H1 (cell line): ENCODE measurements at regions not wholly inside any gene's neighbourhood (a gene's known extent, or its start where the extent isn't known, plus 50 kb on each side); places are given as distances from the start of the nearest gene placed in this dataset.

Source experiments
- CTCF ChIA-PET: fragments of 300-600 bp; sonication (Branson Sonifier 250); formaldehyde crosslinking; loops from one replicate; lab custom pipeline; 2021; ENCODE audit not compliant: partially characterized antibody; lab: Charles Lee
- POLR2A ChIA-PET: fragments of 300-600 bp; sonication (Branson Sonifier 250); formaldehyde crosslinking; loops from one replicate; lab custom pipeline; 2021; ENCODE audit warnings: inconsistent platforms; ENCODE audit not compliant: partially characterized antibody; lab: Charles Lee
- DNase-seq, 2 experiments: peaks; one replicate each; pipeline versions ENCODE4 v3.0.0 to v3.0.0-alpha.2; 2010 to 2022; ENCODE audit warnings: low spot score in 2 of 2, low read depth in 1 of 2, mixed read lengths in 1 of 2
- FAIRE-seq: peaks from 2 replicates; lab custom pipeline; 2011; peaks lifted over from hg19 to GRCh38; lab: Jason Lieb, UNC
- H2AFZ ChIP-seq: 2 replicates; pipeline ENCODE4 v1.8.1; 2012; ENCODE audit warnings: low read length, inconsistent platforms
- H2AK5ac ChIP-seq: 2 replicates; pipeline ENCODE4 v1.6.1; 2013; ENCODE audit warnings: low read depth, low read length
- H2BK120ac ChIP-seq: replicated peaks from 2 replicates; pipeline ENCODE3; 2013; ENCODE audit warnings: low read depth, low read length, inconsistent platforms
- H2BK12ac ChIP-seq: 2 replicates; pipeline ENCODE4 v1.6.1; 2013; ENCODE audit warnings: low read depth, low read length
- H2BK15ac ChIP-seq: 2 replicates; pipeline ENCODE4 v1.6.1; 2013; ENCODE audit warnings: low read length
- H2BK20ac ChIP-seq: 2 replicates; pipeline ENCODE4 v1.6.1; 2013; ENCODE audit warnings: low read length
- H2BK5ac ChIP-seq: 2 replicates; pipeline ENCODE4 v1.6.1; 2013; ENCODE audit warnings: low read depth, low read length
- H3K14ac ChIP-seq: 2 replicates; pipeline ENCODE4 v1.6.1; 2013; ENCODE audit warnings: inconsistent platforms; ENCODE audit not compliant: insufficient read length
- H3K18ac ChIP-seq: 2 replicates; pipeline ENCODE4 v1.6.1; 2013; ENCODE audit warnings: low read length; ENCODE audit errors: extremely low read depth
- H3K23ac ChIP-seq: 2 replicates; pipeline ENCODE4 v1.6.1; 2013; ENCODE audit warnings: inconsistent platforms; ENCODE audit not compliant: insufficient read length
- H3K23me2 ChIP-seq: 2 replicates; pipeline ENCODE4 v1.6.1; 2013; ENCODE audit warnings: low read depth, low read length
- H3K27ac ChIP-seq: 2 replicates; pipeline ENCODE4 v1.6.1; 2011; ENCODE audit warnings: low read depth, low read length, inconsistent platforms
- H3K27me3 ChIP-seq, 4 experiments: replicated peaks in 1 of 4; 1 replicate in 1 of 4; 2 replicates in 3 of 4; pipeline versions ENCODE4 v1.6.1 to v1.8.1; 2011 to 2013; ENCODE audit warnings: low read length in 3 of 4, mild to moderate bottlenecking in 3 of 4, inconsistent platforms in 2 of 4, mixed read lengths in 2 of 4, moderate library complexity in 1 of 4; ENCODE audit not compliant: control insufficient read depth in 3 of 4, insufficient read depth in 3 of 4; ENCODE audit errors: extremely low read depth in 1 of 4
- H3K36me3 ChIP-seq, 4 experiments: 2 replicates each; pipeline versions ENCODE4 v1.6.1 to v1.8.1; 2011 to 2013; ENCODE audit warnings: mild to moderate bottlenecking in 4 of 4, low read length in 3 of 4, moderate library complexity in 2 of 4, control low read depth in 1 of 4, inconsistent platforms in 1 of 4; ENCODE audit not compliant: insufficient read depth in 4 of 4, control insufficient read depth in 2 of 4
- H3K4ac ChIP-seq: replicated peaks from 2 replicates; pipeline ENCODE3; 2013; ENCODE audit warnings: low read length, low read depth, mixed read lengths, inconsistent platforms; ENCODE audit not compliant: insufficient read length
- H3K4me1 ChIP-seq, 4 experiments: replicated peaks in 1 of 4; 1 replicate in 1 of 4; 2 replicates in 3 of 4; pipeline versions ENCODE4 v1.6.1 to v1.8.1; 2011 to 2013; ENCODE audit warnings: low read length in 3 of 4, inconsistent platforms in 2 of 4, mixed read lengths in 1 of 4; ENCODE audit not compliant: insufficient read depth in 4 of 4, control insufficient read depth in 3 of 4
- H3K4me2 ChIP-seq, 2 experiments: 2 replicates each; pipeline versions ENCODE4 v1.6.1 to v1.8.1; 2011 to 2013; ENCODE audit warnings: low read depth in 2 of 2, low read length in 2 of 2, control low read depth in 1 of 2, inconsistent platforms in 1 of 2, mild to moderate bottlenecking in 1 of 2; ENCODE audit not compliant: insufficient read depth in 1 of 2
- H3K4me3 ChIP-seq, 4 experiments: fragments of 200-600, 300-600 bp in 1 of 4; sonication (generic), shearing (Covaris generic), sonication (Bioruptor Twin) in 1 of 4; 2 replicates each; pipeline versions ENCODE4 v1.5.1 to v1.8.1; 2011 to 2016; ENCODE audit warnings: low read length in 4 of 4, low read depth in 3 of 4, control low read depth in 2 of 4, inconsistent platforms in 2 of 4, mild to moderate bottlenecking in 2 of 4, mixed read lengths in 1 of 4, moderate library complexity in 1 of 4; ENCODE audit not compliant: insufficient read depth in 2 of 4; ENCODE audit errors: extremely low read depth in 1 of 4
- H3K56ac ChIP-seq: replicated peaks from 2 replicates; pipeline ENCODE3; 2013; ENCODE audit warnings: low read depth, mild to moderate bottlenecking, mixed read lengths, low read length, inconsistent platforms; ENCODE audit not compliant: insufficient read length
- H3K79me1 ChIP-seq: 2 replicates; pipeline ENCODE4 v1.6.1; 2013; ENCODE audit warnings: low read depth, low read length, control low read depth
- H3K79me2 ChIP-seq, 2 experiments: 2 replicates each; pipeline versions ENCODE4 v1.6.1 to v1.8.1; 2012 to 2013; ENCODE audit warnings: low read length in 2 of 2, mild to moderate bottlenecking in 2 of 2, inconsistent platforms in 1 of 2; ENCODE audit not compliant: insufficient read depth in 2 of 2, control insufficient read depth in 1 of 2
- H3K9ac ChIP-seq, 4 experiments: replicated peaks in 1 of 4; 1 replicate in 1 of 4; 2 replicates in 3 of 4; pipeline versions ENCODE4 v1.6.1 to v1.8.1; 2011 to 2013; ENCODE audit warnings: low read depth in 3 of 4, low read length in 3 of 4, control low read depth in 2 of 4, mild to moderate bottlenecking in 2 of 4, moderate library complexity in 2 of 4, inconsistent platforms in 1 of 4; ENCODE audit errors: extremely low read depth in 1 of 4
- H3K9me3 ChIP-seq, 2 experiments: 2 replicates each; pipeline versions ENCODE4 v1.6.1 to v1.8.1; 2012 to 2013; ENCODE audit warnings: mild to moderate bottlenecking in 2 of 2, moderate library complexity in 2 of 2, control low read depth in 1 of 2, inconsistent platforms in 1 of 2, low read depth in 1 of 2, low read length in 1 of 2, mixed read lengths in 1 of 2; ENCODE audit not compliant: insufficient read depth in 2 of 2
- H4K20me1 ChIP-seq, 2 experiments: replicated peaks in 1 of 2; 2 replicates each; pipeline versions ENCODE3 to v1.8.1; 2011 to 2013; ENCODE audit warnings: inconsistent platforms in 2 of 2, low read length in 2 of 2, mild to moderate bottlenecking in 1 of 2; ENCODE audit not compliant: insufficient read depth in 2 of 2, control insufficient read depth in 1 of 2
- H4K5ac ChIP-seq: 2 replicates; pipeline ENCODE4 v1.6.1; 2013; ENCODE audit warnings: low read length, low read depth, mixed read lengths, inconsistent platforms; ENCODE audit not compliant: insufficient read length
- H4K8ac ChIP-seq: 2 replicates; pipeline ENCODE4 v1.8.0; 2013; ENCODE audit warnings: mild to moderate bottlenecking, moderate library complexity, low read length, inconsistent platforms; ENCODE audit not compliant: insufficient read depth; ENCODE audit errors: extremely low read depth
- H4K91ac ChIP-seq: replicated peaks from 2 replicates; pipeline ENCODE3; 2013; ENCODE audit warnings: low read length, mixed read lengths, inconsistent platforms; ENCODE audit not compliant: insufficient read length
- ASH2L ChIP-seq: fragments of 200-600, 300-600 bp; sonication (generic); IDR thresholded peaks from one replicate; pipeline ENCODE4 v1.7.1; 2017; ENCODE audit warnings: low read length
- CBX8 ChIP-seq: fragments of 300-800, 300-1000 bp; sonication (generic); IDR thresholded peaks from 2 replicates; pipeline ENCODE4 v1.7.1; 2016; ENCODE audit warnings: low read depth, low read length, borderline replicate concordance
- CHD2 ChIP-seq: IDR thresholded peaks from 2 replicates; pipeline ENCODE4 v1.6.1; 2012; ENCODE audit warnings: low read length, improper control_type of control experiment
- FOSL1 ChIP-seq: IDR thresholded peaks from 2 replicates; pipeline ENCODE4 v1.6.1; 2011; ENCODE audit warnings: mild to moderate bottlenecking, low read depth, low read length, moderate library complexity; ENCODE audit not compliant: insufficient read depth
- KDM5A ChIP-seq: fragments of 200-600 bp; IDR thresholded peaks from 2 replicates; pipeline ENCODE4 v1.7.1; 2012; ENCODE audit warnings: mild to moderate bottlenecking, low read length, inconsistent platforms, mixed read lengths
- NRF1 ChIP-seq: IDR thresholded peaks from 2 replicates; pipeline ENCODE4 v1.6.1; 2011; ENCODE audit warnings: mild to moderate bottlenecking, low read depth, low read length, improper control_type of control experiment
- PHF8 ChIP-seq: fragments of 200-600 bp; sonication (generic); conservative IDR thresholded peaks from 2 replicates; pipeline ENCODE4 v1.7.1; 2012; ENCODE audit warnings: low read depth, mild to moderate bottlenecking, inconsistent platforms, low read length, moderate library complexity
- SAP30 ChIP-seq: fragments of 300-600 bp; sonication (generic); IDR thresholded peaks from 2 replicates; pipeline ENCODE4 v1.7.1; 2012; ENCODE audit warnings: low read length, moderate library complexity, mild to moderate bottlenecking, inconsistent platforms; ENCODE audit not compliant: insufficient read depth, insufficient replicate concordance
- SP4 ChIP-seq: IDR thresholded peaks from 2 replicates; pipeline ENCODE4 v1.6.1; 2012; ENCODE audit warnings: low read length, inconsistent platforms
- TEAD4 ChIP-seq: IDR thresholded peaks from 2 replicates; pipeline ENCODE4 v1.6.1; 2012; ENCODE audit warnings: low read depth, low read length, inconsistent platforms, mixed read lengths
- ZNF274 ChIP-seq: IDR thresholded peaks from 2 replicates; pipeline ENCODE4 v1.7.0; 2012; ENCODE audit warnings: low read length, borderline replicate concordance; ENCODE audit errors: extremely low read depth
- WGBS, 2 experiments: shearing (Covaris generic) in 1 of 2; methylation state at CpG; one replicate each; pipeline versions ENCODE4 v1.1.6 to v1.1.7; 2013 to 2015; ENCODE audit warnings: low lambda C conversion rate in 2 of 2, mixed read lengths in 2 of 2, inconsistent platforms in 1 of 2, low coverage in 1 of 2, missing lambda C conversion rate in 1 of 2; ENCODE audit not compliant: insufficient replicate concordance in 2 of 2, insufficient coverage in 1 of 2, insufficient read length in 1 of 2; ENCODE audit errors: extremely low coverage in 1 of 2, missing lambda C conversion rate in 1 of 2; 5-methylcytosine and 5-hydroxymethylcytosine counted together
- TF ChIP-seq, protein P1 (sequence below): IDR thresholded peaks from 2 replicates; pipeline ENCODE4 v1.6.1; 2011; ENCODE audit warnings: low read length, improper control_type of control experiment
- TF ChIP-seq, protein P2 (sequence below): IDR thresholded peaks from 2 replicates; pipeline ENCODE4 v1.6.1; 2011; ENCODE audit warnings: low read depth, mild to moderate bottlenecking, low read length; ENCODE audit not compliant: insufficient read depth

DNA sequence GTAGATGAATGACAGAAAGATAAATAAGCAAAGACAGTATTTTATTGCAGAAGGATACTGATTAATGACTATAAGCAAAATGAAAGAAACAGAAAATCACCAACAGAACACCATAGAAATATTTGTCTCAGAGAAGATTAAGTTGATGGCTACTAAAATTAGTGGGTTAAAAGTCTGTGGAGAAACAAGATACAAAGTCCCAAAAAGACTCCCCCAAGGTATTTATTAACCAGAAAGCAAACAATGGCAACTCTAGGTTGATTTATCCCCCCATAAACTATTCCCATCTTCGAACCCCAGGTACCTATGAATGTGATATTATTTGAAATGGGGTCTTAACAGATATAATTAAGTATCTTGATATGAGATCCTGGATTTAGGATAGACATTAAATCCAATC lies 1104.5 kb upstream of the PHF14 start:
- POLR2A ChIA-PET: no interaction called here
- H3K14ac ChIP-seq: no peak overlapping the region
- CTCF ChIA-PET: no interaction called here
- WGBS, 2 experiments: 100% methylated on average over 1 of the region's 1 CpG; no CpG with 5 or more reads in 1 of the 2 experiments
- H3K23me2 ChIP-seq: no peaks in the 10 kb centered on the region
- H3K79me1 ChIP-seq: no peaks in the 10 kb centered on the region
- no peak overlapping the region for H3K4ac ChIP-seq
- H2BK120ac ChIP-seq: no peak overlapping the region
- H3K9ac ChIP-seq: no peak overlapping the region
- H2AK5ac ChIP-seq: no peak overlapping the region
- no peak overlapping the region for H2BK5ac ChIP-seq
- no peak for DNase-seq
- H3K79me2 ChIP-seq: no peaks in the 10 kb centered on the region
- H4K5ac ChIP-seq: no peak overlapping the region
- H3K27ac ChIP-seq: no peak overlapping the region
- H4K20me1 ChIP-seq: no peaks in the 10 kb centered on the region
- TF ChIP-seq, protein P1, sequence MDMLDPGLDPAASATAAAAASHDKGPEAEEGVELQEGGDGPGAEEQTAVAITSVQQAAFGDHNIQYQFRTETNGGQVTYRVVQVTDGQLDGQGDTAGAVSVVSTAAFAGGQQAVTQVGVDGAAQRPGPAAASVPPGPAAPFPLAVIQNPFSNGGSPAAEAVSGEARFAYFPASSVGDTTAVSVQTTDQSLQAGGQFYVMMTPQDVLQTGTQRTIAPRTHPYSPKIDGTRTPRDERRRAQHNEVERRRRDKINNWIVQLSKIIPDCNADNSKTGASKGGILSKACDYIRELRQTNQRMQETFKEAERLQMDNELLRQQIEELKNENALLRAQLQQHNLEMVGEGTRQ: no peak
- no peak for TF ChIP-seq SP4
- no peak for TF ChIP-seq TEAD4
- TF ChIP-seq ASH2L: no peak
- no peak for TF ChIP-seq CHD2
- TF ChIP-seq PHF8: no peak
- TF ChIP-seq FOSL1: no peak
- no peak for TF ChIP-seq CBX8
- TF ChIP-seq, protein P2, sequence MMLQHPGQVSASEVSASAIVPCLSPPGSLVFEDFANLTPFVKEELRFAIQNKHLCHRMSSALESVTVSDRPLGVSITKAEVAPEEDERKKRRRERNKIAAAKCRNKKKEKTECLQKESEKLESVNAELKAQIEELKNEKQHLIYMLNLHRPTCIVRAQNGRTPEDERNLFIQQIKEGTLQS: no peak
- TF ChIP-seq KDM5A: no peak
- no peak for TF ChIP-seq ZNF274
- no peak for TF ChIP-seq NRF1
- TF ChIP-seq SAP30: no peak
- H3K27me3 ChIP-seq: no peaks in the 10 kb centered on the region
- H2BK20ac ChIP-seq: no peak overlapping the region
- no peak overlapping the region for H2BK15ac ChIP-seq
- no peaks in the 10 kb centered on the region for H3K9me3 ChIP-seq
- H3K4me2 ChIP-seq: no peak overlapping the region
- no peak overlapping the region for H3K4me3 ChIP-seq
- no peak overlapping the region for H4K91ac ChIP-seq
- H2BK12ac ChIP-seq: no peak overlapping the region
- H3K56ac ChIP-seq: no peak overlapping the region
- no peaks in the 10 kb centered on the region for H3K4me1 ChIP-seq
- H3K36me3 ChIP-seq: no peaks in the 10 kb centered on the region
- H4K8ac ChIP-seq: no peak overlapping the region
- H2AFZ ChIP-seq: no peak overlapping the region
- H3K18ac ChIP-seq: no peak overlapping the region
- no peak for FAIRE-seq
- H3K23ac ChIP-seq: no peak overlapping the region
